ENCODE measurements at regions not wholly inside any gene's neighbourhood (a gene's known extent, or its start where the extent isn't known, plus 50 kb on each side); places are given as distances from the start of the nearest gene placed in this dataset.

- intact Hi-C loops (cut with micrococcal nuclease) = no loop called here
- CTCF ChIA-PET = no interaction called here
- Histone ChIP-seq H4K20me1 (ENCODE audit: insufficient read depth) (no peaks in the 10 kb centered on the region), H3K27me3 (ENCODE audit: insufficient read depth, low read length) (no peaks in the 10 kb centered on the region), H3K9ac (ENCODE audit: low read length) (no peak overlapping the region), H3K27ac (ENCODE audit: low read depth, low read length) (no peak overlapping the region), H3K79me2 (ENCODE audit: insufficient read depth, low read length) (no peaks in the 10 kb centered on the region), H3K36me3 (ENCODE audit: control insufficient read depth in 1 of 2, insufficient read depth in 2 of 2, low read length in 2 of 2) (no peaks in the 10 kb centered on the region), H2AFZ (ENCODE audit: low read depth, low read length, poor library complexity, severe bottlenecking) (no peak overlapping the region), H3K4me2 (ENCODE audit: low read length) (no peak overlapping the region), H3K4me1 (ENCODE audit: control insufficient read depth in 1 of 2, insufficient read depth in 2 of 2, low read length in 2 of 2) (no peaks in the 10 kb centered on the region), H3K4me3 (replicated peaks in 1 of 2; ENCODE audit: low read depth in 1 of 2, low read length in 2 of 2) (no peak overlapping the region), H3K9me2 (ENCODE audit: insufficient read depth) (no peaks in the 10 kb centered on the region), H3K9me3 (ENCODE audit: control insufficient read depth in 1 of 2, insufficient read depth in 1 of 2, low read depth in 1 of 2, low read length in 2 of 2) (peaks cover 0 to 4% of the 10 kb centered on the region in 2 experiments; a peak in 1 of 4 replicates)
- POLR2A ChIA-PET = no interaction called here
- no peak for TF ChIP-seq ZBTB33 (IDR thresholded peaks at IDR 0.05; ENCODE audit: extremely low read depth, insufficient replicate concordance, low read length)
- TF ChIP-seq SP1 (IDR thresholded peaks at IDR 0.05; ENCODE audit: low read depth) = no peak
- TF ChIP-seq ZNF274 (IDR thresholded peaks at IDR 0.05; ENCODE audit: low read depth, low read length) = no peak
- no peak for TF ChIP-seq EGR1 (IDR thresholded peaks at IDR 0.05; ENCODE audit: low read depth)
- no peak for TF ChIP-seq CTCF (IDR thresholded peaks at IDR 0.05 in 2 of 3, conservative IDR thresholded peaks at IDR 0.05 in 1 of 3; ENCODE audit: borderline replicate concordance in 1 of 3, insufficient read depth in 1 of 3, low read depth in 2 of 3, low read length in 2 of 3)
- TF ChIP-seq SIN3A (IDR thresholded peaks at IDR 0.05; ENCODE audit: low read depth) = no peak
- TF ChIP-seq TCF7L2 (IDR thresholded peaks at IDR 0.05; ENCODE audit: borderline replicate concordance, extremely low read depth, insufficient read depth, insufficient read length) = no peak
- no peak for TF ChIP-seq POLR2A (IDR thresholded peaks at IDR 0.05; ENCODE audit: borderline replicate concordance, extremely low read depth, insufficient read depth, insufficient read length)
- TF ChIP-seq CBX3 (IDR thresholded peaks at IDR 0.05; ENCODE audit: low read depth) = no peak
- TF ChIP-seq EZH2 (IDR thresholded peaks at IDR 0.05) = no peak
- TF ChIP-seq JUND (IDR thresholded peaks at IDR 0.05) = no peak
- TF ChIP-seq YY1 (IDR thresholded peaks at IDR 0.05; ENCODE audit: extremely low read depth, insufficient replicate concordance, low read depth, low read length) = no peak
- TF ChIP-seq EZH2phosphoT487 (IDR thresholded peaks at IDR 0.05; ENCODE audit: borderline replicate concordance) = no peak
- no peak for TF ChIP-seq ELF1 (IDR thresholded peaks at IDR 0.05; ENCODE audit: borderline replicate concordance, low read depth)
- TF ChIP-seq REST (IDR thresholded peaks at IDR 0.05; ENCODE audit: low read depth) = no peak
- no peak for TF ChIP-seq ATF3 (IDR thresholded peaks at IDR 0.05)
- TF ChIP-seq CEBPB (IDR thresholded peaks at IDR 0.05; ENCODE audit: low read depth) = no peak
- no peak for ATAC-seq
- BruUV-seq (replicated peaks) = no TSS peak
- no peak for DNase-seq (ENCODE audit: low read depth, low spot score)
- RAD21 ChIA-PET (ENCODE audit: low non-redundant PET in 1 of 2, low total read pairs in 2 of 2, uncharacterized antibody in 2 of 2, unreplicated experiment in 2 of 2) = no interaction called here
Measured at GRCh38 chr13:109370496-109370895, 415.9 kb downstream of the IRS2 start.

Data from HCT116 (cell line).